Sigmoid colon (tissue), 4 donors: ENCODE measurements at regions not wholly inside any gene's neighbourhood (a gene's known extent, or its start where the extent isn't known, plus 50 kb on each side); places are given as distances from the start of the nearest gene placed in this dataset.

Experiments
- EP300 ChIP-seq, 4 donors: sonication (generic); formaldehyde crosslinking; IDR thresholded peaks; one replicate each; pipeline ENCODE4 v1.6.1; 2017; ENCODE audit warnings: antibody characterized with exemption in 4 of 4
- POLR2A ChIP-seq, 2 donors: fragments of 450-650 bp; IDR thresholded peaks; one replicate each; pipeline ENCODE4 v1.6.1; 2016; ENCODE audit warnings: antibody characterized with exemption in 2 of 2, mild to moderate bottlenecking in 2 of 2, moderate library complexity in 2 of 2
- POLR2AphosphoS5 ChIP-seq, 4 donors: sonication (generic); formaldehyde crosslinking; IDR thresholded peaks; one replicate each; pipeline ENCODE4 v1.6.1; 2017; ENCODE audit warnings: antibody characterized with exemption in 4 of 4
- TF ChIP-seq, protein P1 (sequence below), 4 experiments: fragments of 450-650 bp in 3 of 4; fragments of 200-600 bp in 1 of 4; IDR thresholded peaks; one replicate each; pipeline ENCODE4 v1.5.1; 2016 to 2019; ENCODE audit warnings: antibody characterized with exemption in 4 of 4, mild to moderate bottlenecking in 3 of 4, moderate library complexity in 2 of 4

DNA sequence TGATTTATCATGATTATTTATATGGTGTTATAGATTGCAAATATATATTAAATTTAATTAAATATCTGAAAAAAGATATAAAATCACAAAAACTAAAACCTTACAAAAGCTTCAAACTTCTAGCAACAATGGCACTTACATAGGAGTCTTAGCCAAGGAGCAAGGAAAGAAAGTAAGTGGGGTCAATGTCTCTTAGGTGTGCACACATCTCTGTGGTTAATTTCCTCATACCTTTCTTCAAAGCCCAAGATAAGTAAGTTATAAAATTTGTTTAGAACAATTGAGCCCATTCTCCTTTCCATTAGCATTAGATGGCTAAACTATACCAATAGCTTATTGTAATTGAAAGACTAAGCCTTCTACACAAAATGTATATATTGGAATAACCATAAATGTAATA, 161.6 kb upstream of the PDE4D start:
- TF ChIP-seq, protein P1, sequence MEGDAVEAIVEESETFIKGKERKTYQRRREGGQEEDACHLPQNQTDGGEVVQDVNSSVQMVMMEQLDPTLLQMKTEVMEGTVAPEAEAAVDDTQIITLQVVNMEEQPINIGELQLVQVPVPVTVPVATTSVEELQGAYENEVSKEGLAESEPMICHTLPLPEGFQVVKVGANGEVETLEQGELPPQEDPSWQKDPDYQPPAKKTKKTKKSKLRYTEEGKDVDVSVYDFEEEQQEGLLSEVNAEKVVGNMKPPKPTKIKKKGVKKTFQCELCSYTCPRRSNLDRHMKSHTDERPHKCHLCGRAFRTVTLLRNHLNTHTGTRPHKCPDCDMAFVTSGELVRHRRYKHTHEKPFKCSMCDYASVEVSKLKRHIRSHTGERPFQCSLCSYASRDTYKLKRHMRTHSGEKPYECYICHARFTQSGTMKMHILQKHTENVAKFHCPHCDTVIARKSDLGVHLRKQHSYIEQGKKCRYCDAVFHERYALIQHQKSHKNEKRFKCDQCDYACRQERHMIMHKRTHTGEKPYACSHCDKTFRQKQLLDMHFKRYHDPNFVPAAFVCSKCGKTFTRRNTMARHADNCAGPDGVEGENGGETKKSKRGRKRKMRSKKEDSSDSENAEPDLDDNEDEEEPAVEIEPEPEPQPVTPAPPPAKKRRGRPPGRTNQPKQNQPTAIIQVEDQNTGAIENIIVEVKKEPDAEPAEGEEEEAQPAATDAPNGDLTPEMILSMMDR (IDR thresholded peaks at IDR 0.05), result no peak
- TF ChIP-seq POLR2A (IDR thresholded peaks at IDR 0.05), result no peak
- TF ChIP-seq EP300 (IDR thresholded peaks at IDR 0.05), result no peak
- no peak for TF ChIP-seq POLR2AphosphoS5 (IDR thresholded peaks at IDR 0.05)
